ENCODE measurements at regions not wholly inside any gene's neighbourhood (a gene's known extent, or its start where the extent isn't known, plus 50 kb on each side); places are given as distances from the start of the nearest gene placed in this dataset.

DNA sequence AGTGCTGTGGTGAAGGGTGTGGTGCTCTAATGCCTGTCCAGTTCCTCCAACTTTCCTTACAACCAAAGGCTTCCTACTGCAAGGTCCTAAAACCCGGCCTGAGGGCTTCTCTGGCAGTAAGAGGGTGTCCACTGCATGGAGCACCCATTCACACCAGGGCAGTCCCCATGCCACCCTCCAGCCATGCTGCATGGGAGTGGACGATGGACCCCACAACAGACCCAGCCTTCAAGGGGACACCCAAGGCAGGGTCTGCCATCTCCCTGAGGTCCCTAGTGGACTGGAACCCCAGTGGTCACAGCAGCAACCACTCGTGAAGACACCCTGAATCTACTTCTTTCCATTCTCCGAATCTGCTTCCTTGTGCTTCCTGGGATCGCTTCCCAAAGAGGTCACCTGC lies 117.6 kb upstream of the SOX1 start:
- no peak for TF ChIP-seq POLR2A (IDR thresholded peaks at IDR 0.05)
- TF ChIP-seq, protein P1, sequence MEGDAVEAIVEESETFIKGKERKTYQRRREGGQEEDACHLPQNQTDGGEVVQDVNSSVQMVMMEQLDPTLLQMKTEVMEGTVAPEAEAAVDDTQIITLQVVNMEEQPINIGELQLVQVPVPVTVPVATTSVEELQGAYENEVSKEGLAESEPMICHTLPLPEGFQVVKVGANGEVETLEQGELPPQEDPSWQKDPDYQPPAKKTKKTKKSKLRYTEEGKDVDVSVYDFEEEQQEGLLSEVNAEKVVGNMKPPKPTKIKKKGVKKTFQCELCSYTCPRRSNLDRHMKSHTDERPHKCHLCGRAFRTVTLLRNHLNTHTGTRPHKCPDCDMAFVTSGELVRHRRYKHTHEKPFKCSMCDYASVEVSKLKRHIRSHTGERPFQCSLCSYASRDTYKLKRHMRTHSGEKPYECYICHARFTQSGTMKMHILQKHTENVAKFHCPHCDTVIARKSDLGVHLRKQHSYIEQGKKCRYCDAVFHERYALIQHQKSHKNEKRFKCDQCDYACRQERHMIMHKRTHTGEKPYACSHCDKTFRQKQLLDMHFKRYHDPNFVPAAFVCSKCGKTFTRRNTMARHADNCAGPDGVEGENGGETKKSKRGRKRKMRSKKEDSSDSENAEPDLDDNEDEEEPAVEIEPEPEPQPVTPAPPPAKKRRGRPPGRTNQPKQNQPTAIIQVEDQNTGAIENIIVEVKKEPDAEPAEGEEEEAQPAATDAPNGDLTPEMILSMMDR (IDR thresholded peaks at IDR 0.05) = no peak
